ENCODE measurements at regions not wholly inside any gene's neighbourhood (a gene's known extent, or its start where the extent isn't known, plus 50 kb on each side); places are given as distances from the start of the nearest gene placed in this dataset.

DNA sequence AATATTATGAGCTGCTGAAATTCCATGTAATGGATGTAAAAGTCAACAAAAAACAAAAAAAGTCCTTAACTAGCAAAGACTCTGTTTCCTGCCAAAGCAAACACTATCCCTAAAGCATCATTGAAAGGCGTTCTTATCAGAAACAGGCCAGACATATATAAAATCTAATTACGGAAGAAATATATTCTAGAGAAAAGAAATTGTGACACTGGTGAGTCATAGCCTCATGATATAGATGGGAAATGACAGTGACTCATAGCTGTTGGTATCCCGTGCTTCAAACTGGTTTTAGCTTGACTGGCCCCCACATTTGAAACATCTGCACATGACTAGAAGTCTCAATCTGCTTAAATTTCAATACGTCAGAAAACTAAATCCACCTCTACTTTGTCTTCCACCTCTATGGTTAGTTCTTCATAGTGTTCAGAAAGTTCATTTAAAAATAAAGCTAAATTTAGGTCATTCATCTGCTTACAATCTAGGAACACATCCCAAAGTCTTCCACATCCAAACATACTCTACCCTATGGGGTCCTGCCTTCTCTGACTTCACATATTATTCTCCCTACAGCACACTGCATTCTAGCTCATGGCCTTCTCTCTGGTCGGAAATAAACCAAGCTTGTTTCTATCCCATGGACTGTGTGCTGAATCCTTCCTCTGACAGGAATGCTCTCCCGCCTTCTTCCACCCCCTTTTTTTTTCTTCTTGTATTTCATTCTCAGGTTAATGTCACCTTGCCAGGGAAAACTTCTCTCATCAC is 456.3 kb upstream of the ARRDC4 start:
- no peak for DNase-seq

DNA sequence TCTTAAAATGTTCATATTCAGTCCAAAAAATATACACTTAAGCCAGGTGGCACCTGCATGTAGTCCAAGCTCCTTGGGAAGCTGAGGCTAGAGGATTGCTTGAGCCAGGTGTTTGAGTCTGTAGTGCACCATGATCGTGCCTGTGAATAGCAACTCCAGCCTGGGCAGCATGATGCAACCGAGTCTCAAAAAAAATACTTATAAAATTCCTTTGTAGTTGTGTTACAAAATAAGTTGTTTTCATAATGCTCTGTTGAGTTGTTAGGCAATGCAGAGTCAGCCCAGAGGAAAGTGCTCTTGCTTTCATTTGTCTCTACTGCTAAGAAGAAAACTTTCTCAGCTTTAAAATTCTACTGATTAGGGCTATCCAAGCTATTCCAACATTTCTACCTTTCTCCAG is 442.8 kb upstream of the ARRDC4 start:
- DNase-seq: no peak

DNA sequence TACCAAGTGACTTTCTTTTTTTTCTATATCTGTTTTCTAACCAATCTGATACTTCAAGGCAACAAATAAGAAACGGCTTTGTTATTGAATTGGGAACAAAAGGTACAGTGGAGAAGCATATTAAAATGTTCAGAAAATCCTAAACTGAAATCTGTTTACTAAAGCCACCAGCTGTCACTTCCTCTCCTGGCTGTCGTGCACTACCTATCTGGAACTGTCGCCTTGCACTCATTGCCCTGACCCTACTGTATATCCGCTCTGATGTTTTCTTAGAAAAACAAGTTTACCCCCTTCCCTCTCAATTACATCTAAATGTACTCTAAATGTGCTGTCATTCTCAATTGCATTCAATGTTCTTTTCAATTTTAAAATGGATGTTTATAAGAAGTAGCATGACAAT is 439.8 kb upstream of the ARRDC4 start:
- DNase-seq: no peak

DNA sequence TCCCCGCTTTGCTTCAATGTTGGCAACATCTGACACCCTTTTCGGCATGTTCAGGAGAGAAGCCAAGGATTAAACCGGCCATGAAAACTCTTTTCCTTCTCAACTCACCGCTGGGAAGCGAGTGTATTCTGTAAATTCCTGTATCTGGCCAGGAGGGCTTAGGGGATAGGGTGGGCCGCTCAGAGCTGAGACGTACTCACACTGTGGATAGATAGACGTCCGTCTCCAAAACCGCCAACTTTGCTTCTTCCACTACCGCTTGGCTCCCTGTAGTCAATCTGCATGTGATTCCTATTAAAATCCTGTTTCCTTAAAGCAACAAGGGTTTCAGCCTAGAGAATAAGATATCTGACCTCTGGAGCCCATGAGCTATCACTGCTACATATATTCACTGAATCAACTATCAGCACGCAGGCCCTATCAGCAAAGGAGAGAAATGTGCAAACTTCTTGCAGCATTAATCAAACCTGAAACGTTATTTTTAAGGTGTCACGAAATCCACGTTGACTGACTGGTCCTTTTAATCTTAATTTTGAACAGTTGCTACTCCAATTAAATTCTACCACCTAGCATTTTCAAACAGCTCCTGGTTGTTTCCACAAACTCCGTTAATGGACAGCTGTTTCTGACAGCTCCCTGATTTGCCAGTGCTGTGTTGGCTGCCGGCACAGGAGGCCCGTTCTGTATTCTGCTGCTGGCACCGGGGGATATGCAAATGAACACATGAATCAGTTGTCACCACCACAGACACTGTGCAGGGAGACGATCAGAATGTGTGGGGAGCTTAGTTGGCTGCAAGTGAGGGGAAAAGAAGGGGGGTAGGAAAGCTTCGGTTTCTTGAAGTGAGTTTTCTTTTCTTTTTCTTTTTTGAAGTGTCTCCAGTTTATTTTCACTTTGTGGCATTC is 438.9 kb upstream of the ARRDC4 start:
- peak; percentile 53 for DNase-seq

DNA sequence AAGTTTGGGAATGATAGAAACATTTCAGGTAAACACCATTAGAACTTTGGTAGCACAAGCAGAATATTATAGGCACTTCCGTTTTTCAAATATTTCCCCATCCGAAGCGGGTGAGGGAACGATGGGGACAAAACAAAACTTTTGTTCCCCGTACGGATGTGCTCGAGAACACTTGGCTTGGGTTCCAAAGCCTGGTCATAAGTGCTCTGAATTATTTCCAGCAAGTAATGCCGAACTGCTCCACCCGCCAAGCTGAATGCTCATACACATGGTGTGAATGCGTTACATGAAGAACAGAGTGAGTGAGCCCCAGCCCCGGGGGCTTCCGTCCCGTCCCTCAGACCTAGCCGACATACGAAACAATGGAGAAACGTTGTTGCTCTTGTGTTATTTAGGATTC is 438.2 kb upstream of the ARRDC4 start:
- no peak for DNase-seq

DNA sequence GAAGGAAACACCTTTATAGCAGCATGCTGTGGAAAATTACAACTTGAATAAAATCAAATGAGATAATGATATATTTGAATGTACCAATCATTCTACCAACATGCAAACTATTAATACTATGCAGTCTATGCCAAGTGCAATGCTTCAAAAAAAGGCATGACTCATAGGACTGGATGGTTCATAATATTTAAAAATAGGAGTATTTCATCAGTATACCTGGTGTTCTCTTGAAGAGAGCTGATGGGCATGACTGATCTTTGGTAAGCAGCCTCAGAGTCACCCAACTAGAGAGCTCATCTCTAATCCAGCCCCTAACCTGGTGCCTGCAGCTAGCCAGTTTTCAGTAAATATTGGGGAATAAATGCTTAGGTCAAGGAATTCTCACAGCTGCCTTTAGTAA is 434.7 kb upstream of the ARRDC4 start:
- DNase-seq: no peak

DNA sequence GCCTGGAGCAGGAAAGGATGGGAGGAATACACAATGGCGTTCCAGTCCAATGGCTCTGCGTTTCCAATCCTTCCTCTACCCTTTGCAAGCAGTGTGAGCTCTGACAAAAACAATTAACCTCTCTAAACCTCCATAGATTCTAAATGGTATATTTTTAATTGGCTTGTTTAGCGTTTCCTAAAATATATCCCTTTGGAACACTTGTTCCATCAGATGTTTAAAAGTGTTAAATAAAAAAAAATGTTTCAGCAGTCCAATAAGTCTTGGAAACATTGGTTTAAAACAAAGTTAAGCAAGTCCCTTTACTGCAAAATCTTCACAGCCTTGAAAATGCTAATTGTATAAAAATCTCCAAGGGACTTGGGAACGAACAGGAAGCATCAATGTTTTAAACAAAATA is 432.3 kb upstream of the ARRDC4 start:
- no peak for DNase-seq

DNA sequence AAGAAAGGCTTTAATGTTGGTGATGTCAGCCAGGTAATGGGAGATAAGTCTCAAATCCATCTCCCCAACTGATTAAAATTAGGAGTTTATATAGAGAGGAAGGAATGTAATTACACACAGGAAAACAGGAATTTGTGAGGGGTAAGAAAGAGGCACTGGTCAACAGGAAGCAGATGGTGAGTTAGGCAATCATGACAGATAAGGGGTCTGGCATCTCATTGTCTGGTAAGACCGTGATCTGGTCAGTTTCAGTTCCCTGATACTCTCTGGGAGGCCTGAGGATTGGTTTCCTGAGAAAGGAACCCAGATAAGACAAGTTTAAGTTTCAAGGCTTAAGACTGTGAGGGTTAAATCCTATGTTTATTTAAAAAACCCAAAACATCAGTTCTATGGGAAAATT is 414.7 kb upstream of the ARRDC4 start:
- DNase-seq: no peak

DNA sequence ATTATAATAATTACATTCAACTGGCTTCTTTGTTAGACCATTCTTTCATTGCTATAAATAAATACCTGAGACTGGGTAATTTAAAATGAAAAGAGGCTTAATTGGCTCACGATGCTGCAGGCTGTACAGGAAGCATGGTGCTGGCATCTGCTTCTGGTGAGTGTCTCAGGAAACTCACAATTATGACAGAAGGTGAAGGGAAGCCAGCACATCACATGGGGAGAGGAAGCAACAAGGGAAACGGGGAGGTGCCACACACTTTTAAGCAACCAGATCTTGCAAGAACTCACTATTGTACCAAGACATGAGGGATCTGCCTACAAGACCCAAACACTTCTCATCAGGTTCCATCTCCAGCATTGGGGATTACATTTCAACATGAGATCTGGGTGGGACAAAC is 413.1 kb upstream of the ARRDC4 start:
- no peak for DNase-seq

DNA sequence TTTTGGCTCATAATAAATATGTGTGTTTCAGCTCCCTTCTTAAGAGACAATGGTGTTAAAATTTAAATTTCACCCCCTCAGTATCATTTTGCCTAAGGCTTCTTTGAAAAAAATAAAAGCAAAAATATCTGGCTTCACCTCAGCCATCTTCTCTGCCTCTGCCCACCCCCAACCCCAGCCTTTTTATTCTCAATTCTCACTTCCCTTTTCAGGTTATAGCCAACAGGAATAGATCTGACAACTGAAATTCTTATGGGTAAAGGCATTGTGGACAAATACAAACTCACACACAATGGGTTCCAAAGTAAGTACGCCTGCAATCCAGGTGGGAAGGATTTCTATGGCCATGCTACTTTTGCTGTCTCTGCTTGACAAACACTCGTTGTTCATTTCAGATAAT is 399.0 kb upstream of the ARRDC4 start:
- no peak for DNase-seq

DNA sequence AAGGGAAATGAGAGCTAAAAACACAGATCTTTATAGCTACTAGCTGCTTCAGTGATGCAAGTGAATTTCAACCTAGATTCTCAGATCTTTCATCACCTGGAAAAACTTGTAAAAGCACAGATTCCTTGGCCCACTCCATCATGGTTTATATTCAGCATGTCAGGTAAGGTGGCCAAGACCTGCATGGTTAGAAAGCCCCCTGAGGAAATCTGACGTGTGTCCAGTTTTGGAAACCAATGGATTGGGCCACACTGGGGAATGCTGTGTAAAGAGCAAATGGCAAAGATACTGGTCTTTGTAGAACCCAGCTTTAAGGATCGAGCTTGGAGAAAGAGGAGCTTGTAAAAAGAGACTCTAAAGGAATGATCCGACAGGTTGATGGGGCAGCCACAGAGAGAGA is 397.0 kb upstream of the ARRDC4 start:
- DNase-seq: no peak

DNA sequence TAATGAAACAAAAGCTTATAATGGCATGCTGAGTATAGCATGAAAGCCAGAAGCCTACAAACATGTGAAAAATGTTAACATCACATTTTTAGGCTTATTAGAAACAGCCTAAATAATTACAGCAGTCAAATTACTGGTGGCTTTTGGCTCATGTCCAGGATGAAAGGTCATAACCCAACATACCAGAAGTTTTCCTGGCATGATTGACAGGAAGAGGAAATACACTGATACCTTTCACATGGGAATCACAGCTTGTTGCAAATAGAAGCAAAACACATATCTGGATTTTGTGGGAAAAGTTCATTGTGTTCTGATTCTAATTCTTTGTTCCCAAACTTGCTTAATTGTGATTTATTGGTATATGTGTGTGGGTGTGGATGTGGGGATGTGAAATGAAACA is 393.5 kb upstream of the ARRDC4 start:
- peak; percentile 29 for DNase-seq

DNA sequence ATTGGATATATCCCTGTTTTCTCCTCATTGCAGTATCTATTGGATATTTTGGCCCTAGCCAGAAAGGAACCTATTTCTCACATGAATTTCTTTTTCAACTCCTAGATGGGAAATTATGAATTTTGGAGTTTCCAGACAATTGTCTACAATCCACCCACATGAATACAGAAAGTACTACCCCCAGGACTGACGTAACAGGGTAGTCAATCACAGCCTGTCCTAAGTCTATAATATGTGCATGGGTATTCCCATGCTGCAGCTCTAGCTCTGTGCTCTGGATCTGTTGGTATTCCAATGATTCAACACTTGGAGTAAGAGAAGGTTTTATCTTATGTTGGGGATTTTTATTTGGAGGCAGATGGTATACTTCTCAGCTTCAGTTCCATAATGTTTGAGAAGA is 393.1 kb upstream of the ARRDC4 start:
- DNase-seq: no peak

DNA sequence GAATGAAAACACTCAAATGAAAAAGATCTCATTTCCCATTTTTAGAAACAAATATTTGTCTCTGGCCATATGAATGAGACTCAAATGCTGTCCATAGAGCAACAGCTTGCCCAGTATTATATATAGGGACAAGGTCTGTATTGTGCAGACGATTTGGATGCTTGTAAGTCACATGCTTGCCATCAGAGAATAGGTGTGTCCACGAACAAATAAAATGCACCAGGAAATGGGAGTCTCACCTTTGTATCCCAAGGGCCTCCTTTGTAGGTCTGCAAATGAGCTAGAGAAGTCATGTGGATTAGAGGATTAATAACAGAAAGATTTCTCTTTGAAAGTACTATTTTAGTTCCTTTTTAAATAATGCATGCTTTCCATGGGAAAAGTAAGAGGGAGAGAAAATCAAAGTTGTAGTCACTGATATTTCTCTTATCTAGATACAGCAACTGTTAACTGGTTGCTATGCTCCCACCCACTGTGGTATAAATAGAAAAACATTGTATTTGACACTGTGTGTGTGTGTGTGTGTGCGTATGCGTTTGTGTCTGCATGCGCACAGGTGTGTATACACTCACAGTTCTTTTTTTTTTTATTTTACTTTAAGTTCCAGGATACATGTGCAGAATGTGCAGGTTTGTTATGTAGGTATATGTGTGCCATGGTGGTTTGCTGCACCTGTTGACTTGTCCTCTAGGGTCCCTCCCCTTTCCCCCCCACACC is 383.4 kb upstream of the ARRDC4 start:
- no peak for DNase-seq

DNA sequence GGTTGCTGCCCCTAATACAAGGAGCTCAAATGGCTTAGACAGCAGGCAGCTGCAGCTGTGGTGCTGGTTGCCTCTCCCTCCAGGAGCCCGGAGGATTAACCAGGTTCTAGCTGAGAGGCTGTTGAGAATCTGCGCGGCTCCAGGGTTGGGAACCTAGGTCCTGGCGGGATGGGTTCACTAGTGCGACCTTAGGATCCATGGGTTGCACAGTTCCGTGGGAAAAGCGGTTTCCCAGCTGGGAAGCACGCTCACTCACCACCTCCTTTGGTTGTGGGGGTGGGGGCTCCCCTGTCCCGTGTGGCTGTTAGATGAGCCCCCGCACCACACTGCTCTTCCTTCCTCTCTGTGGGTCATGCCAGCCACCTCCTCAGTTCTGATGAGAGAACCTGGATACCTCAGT is 375.1 kb upstream of the ARRDC4 start:
- DNase-seq: no peak

DNA sequence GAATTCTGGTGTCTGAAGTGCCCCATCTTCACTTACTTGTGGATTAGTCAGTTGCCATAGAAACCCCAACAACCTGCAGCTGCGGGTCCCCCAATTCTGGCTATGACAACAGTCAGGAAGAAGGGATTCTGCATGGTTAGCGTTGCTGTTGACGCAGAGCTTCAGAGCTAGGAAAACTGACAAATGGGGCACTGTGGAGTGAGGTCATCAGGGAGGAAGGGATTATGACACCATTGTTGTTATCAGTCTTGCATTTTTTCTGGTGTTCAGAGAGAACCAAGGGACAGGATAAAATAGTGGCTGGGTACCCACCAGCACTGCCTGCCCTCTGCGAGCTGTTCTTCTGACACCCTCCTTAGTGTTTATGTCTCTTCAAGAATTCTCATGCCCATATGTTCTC is 367.7 kb upstream of the ARRDC4 start:
- DNase-seq: no peak

DNA sequence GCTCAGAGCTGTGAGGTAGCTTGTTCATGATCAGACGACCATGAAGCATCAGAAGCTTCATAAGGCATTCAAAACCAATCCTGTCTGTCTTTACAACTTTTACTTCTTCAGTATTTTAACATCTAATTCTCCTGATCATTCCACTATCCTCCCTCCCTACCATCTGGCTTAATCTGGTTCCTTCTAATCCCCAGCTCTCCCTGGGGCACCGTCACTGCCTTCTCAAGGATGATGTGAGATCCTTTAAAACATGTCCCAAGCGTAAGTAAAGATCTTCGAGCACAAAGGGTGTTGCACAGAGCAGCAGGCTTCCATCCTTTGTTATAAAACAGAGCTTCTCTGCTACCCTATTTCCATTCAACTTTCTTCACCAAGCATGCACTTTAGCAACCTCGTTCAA is 362.7 kb upstream of the ARRDC4 start:
- no peak for DNase-seq

DNA sequence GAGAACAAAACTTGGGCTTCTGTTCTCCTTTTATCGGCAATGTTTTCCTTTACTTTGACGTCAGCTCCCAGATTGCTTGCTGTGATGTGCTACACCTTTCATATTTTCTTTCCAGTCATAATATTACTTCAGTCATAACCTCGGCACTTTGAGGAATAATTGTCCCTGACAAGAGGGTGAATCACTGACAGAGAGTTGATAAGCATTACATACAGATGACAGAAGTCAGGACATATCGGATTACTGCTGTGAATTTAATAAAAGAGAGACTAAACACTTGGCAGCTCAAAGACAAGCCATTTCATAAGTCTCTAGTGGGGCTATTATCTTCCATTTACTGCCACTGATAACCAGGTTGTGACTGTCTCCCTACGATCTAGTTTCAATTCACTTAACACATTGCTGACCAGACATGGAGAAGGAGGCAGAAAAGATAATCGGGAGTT is 362.1 kb upstream of the ARRDC4 start:
- DNase-seq: no peak

DNA sequence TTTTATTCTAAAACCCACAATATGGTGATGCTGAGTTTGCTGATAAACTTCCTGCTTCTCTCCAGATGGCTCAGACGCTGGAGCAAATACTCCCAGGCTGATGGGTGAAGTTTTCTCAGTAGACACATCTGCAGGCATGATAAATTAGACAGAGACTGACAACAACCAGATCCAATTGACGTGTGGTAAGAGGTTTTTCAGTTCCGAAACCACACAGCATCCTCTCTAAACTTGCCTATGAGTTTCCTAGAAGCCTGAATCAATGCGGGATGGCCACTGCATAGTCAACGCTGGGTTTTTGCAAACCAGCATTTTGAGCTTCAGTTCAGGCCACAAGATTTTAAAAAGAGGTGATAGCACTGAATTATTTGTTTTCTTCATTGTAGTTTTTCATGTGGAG is 360.3 kb upstream of the ARRDC4 start:
- DNase-seq: no peak

DNA sequence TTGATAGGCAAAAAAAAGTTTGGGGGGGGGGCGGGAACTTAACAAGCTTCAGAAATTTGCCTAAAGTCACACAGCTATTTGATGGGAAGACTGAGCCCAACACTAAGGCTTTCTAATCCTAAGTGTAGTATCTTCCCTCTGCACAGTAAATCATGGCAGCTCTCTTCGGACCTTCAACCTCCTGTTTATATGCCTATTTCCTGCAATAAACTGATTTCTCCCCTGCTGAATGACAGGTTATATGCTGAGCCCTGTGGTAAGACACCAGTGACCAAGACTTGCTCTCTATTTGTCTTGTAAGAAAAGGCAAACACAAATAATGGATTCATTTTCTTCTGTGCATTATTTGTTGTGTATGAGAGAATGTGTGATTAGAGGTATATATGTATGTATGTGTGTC is 355.8 kb upstream of the ARRDC4 start:
- DNase-seq: no peak

DNA sequence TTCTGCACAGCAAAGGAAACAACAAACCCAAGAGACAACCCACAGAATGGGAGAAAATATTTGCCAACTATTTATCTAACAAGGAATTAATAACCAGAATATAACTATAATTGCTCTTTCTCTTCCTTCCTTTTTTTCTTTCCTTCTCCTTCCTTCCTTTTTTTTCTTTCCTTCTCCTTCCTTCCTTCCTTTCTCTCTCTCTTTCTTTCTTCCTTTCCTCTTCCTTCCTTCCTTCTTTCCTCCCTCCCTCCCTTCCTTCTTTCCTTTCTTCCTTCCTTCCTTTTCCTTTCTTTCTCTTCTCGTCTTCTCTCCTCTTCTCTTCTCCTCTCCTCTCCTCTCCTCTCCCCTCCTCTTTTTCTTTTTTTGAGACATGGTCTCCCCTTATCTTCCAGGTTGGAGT is 345.4 kb upstream of the ARRDC4 start:
- DNase-seq: no peak

DNA sequence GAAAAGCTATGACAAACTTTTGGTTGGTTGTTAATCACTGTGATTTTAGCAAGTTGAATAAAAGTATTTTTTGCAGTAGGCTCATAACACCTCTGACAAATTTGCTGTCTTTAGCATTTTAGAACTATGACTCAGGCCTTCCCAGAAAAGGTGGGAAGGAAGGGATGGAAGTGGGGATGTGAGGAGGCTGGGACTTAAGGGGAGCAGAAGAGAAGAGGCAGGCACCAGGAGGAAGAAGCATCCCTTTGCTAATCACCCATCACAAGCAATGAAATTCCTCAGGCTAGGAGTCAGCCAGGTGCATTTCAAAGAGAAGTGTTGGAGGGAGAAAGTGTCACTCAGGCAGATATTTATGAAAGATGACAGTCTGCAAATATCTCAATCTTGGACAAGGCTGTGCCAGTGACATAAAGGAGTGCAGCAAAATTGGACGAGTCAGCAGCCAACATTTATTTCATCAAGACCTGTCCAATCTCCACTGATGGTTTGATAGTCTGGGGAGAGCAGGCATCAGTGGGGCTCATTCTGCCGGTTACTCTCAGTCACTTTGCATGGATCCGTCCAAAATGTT is 337.3 kb upstream of the ARRDC4 start:
- no peak for DNase-seq

DNA sequence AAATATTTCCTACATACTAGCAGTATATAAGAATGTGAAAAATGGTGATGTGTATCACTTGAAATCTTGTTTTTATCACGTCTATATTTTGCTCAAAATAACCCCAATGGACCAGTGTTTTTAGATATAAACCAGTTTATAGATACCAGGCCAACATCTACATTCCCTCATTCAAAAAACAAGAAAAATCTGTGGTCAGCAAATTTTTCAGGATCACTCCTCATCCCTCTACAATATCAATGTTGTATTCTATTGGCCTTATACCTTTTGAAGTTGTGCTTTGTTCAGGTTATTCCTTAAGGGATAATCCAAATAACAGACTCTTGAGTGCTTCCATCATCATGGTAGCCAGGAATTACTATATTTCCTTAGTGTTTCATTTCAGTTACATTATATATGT is 332.9 kb upstream of the ARRDC4 start:
- no peak for DNase-seq
